Left colon (tissue), 2 donors: ENCODE measurements at regions not wholly inside any gene's neighbourhood (a gene's known extent, or its start where the extent isn't known, plus 50 kb on each side); places are given as distances from the start of the nearest gene placed in this dataset.

Experiments used
- ATAC-seq: fragments of 200-7000 bp; cut with Tn5 transposase; one replicate; pipeline ENCODE4 v1.9.1; 2020; ENCODE audit warnings: mild to moderate bottlenecking, moderate library complexity
- DNase-seq, 2 donors: peaks; one replicate each; pipeline ENCODE4 v3.0.0-alpha.2; 2020
- intact Hi-C, 2 donors: fragments of 100-400 bp; cut with DNase I in 1 of 2; cut with micrococcal nuclease in 1 of 2; formaldehyde crosslinking; loops; one replicate each; pipeline versions ENCODE4 v1.11.2 to v1.14.0; 2022; cut with DNase I, micrococcal nuclease
- donor health status: DM: no; HTN: no; CAD: no.
- donor health status: DM: yes; HTN: yes; CAD: no.

GRCh38 chr2:120860579-120860922 lies 124.9 kb downstream of the GLI2 start:
- ATAC-seq: no peak
- intact Hi-C loops: no loop called here
- no peak for DNase-seq

- intact Hi-C loops: no loop called here
These were observed 125.5 kb downstream of the GLI2 start for GRCh38 chr2:120861191-120861575.

GRCh38 chr2:120861576-120862191 lies 126.0 kb downstream of the GLI2 start:
- ATAC-seq: no peak
- intact Hi-C loops: no loop called here
- no peak for DNase-seq

More at GRCh38 chr2:120861191-120861575, 125.5 kb downstream of the GLI2 start:
- no peak for DNase-seq
- ATAC-seq: no peak

DNA sequence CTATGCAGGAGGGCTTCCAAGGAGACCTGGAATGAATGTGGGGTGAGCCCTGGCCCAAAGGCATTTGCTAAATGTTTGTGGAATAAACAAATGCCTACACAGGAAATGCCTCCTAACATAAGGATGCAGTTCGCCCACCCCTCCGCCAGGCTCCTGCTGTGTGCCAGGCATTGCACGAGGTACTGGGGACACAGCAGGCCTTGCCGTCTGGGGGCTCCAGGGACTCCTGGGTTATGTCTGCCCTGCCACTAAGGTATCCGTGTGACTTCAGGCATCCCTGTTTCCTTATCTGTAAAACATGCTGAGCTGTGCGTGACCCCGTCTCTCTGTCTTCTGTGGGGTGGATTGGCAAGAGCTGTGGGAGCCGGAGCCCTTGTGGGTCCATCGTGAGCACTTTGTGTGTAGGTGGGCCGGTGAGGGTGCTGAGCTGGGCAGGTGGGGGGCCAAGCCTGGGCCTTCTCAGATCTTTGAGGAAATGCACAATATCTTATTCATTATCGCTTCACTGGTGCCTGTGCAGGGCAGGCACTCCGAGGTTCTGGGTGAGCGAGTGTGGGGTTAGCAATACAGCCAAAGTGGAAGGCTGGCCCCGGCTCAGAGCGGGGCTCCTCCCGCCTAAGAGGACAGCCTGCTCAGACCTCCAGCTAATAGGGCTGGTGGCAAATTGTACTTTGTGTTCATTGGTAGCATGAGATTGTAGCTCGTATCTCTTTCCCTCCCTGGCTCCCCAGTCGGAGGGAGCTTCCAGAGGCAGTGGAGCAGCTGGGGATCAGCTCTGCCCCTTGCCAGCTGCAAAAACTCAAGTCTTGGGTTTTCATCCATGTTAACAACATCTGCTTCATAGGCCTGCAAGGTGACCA lies 126.8 kb downstream of the GLI2 start:
- DNase-seq (no peak), ATAC-seq (no peak)
- intact Hi-C loops: no loop called here

DNA sequence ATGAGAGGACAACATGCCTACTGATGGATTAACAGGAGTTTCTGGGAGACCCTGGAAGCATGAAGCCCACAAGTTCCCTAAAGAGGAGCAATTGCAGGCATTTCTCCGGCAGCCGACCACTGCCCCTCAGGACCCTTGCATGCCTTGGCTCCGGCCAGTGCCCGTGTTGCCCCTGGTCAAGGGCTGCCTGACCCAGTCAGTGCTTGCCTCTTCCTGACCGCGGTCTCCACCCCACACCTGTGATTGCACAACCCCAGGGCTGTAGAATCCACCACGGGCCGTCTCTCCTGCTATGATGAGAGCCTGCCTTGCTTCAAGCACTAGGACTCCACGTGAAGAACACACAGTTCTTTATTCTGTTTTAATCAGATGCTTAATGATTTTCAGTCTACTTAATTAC lies 127.5 kb downstream of the GLI2 start:
- DNase-seq: no peak
- ATAC-seq: no peak
- intact Hi-C loops: no loop called here

- intact Hi-C loops: no loop called here
- ATAC-seq (peak; percentile 44), DNase-seq (no peak)
These were observed 128.1 kb downstream of the GLI2 start for GRCh38 chr2:120863661-120864320.

DNA sequence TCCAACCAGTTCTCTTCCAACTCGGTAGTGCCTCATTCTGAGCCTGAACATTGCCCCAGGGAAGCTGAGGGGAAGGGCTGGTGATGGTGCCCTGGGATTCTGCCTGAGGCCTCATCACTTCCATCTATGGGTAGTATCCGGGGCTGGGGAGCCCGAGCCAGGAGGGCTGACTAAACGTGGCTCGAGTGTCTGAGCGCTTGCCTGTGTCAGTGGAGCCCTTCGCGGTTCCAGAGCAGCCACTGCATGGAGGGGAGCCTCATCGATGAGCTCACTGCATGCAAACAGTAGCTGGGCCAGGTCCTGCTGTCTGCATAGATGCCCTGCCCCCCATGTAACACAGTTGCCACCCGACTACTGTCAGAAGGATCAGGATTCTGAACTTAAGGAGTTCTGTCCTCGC lies 129.3 kb downstream of the GLI2 start:
- no peak for ATAC-seq
- DNase-seq: no peak
- intact Hi-C loops: no loop called here

GRCh38 chr2:120865656-120866055 lies 130.0 kb downstream of the GLI2 start:
- intact Hi-C loops: no loop called here
- ATAC-seq (no peak), DNase-seq (no peak)

GRCh38 chr2:120866071-120866470 lies 130.4 kb downstream of the GLI2 start:
- ATAC-seq: no peak
- intact Hi-C loops: no loop called here
- DNase-seq: no peak

DNA sequence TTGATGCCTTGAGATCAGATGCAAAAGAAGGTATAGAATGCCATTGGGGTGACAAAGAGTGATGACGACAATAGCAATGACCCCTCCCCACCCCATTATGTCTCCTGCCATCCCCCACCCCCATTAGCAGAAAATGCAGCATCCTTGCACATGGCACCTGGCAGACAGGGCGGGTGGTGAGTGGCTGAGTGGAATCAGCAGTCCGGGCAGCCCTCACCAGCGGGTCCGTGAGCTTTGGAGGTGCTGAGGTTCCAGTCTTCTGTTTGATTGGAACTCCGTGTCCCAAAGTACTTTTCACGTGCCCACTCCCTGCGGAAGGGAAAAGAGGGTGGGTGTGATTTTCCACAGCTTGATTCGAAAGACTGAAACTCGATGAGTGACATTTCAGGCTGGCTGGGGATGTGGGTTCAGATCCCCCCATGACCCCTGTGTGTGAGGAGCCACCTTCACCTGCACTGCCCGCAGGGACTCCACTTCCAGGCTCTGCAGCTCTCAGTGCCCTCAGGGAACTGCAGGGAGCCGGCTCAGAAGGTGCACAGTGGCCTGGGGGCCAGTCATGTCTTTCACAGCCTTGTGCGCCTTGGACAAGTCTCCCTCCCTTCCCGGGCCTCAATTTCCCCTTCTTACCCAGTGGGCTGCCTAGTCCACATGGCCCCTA lies 130.9 kb downstream of the GLI2 start:
- DNase-seq: no peak
- intact Hi-C loops: no loop called here

GRCh38 chr2:120867290-120868241 lies 131.9 kb downstream of the GLI2 start:
- DNase-seq (peak; percentile 61 to 66), ATAC-seq (peak; percentile 72)
- intact Hi-C loops: no loop called here

More for the DNA sequence above, 130.9 kb downstream of the GLI2 start:
- no peak for ATAC-seq

DNA sequence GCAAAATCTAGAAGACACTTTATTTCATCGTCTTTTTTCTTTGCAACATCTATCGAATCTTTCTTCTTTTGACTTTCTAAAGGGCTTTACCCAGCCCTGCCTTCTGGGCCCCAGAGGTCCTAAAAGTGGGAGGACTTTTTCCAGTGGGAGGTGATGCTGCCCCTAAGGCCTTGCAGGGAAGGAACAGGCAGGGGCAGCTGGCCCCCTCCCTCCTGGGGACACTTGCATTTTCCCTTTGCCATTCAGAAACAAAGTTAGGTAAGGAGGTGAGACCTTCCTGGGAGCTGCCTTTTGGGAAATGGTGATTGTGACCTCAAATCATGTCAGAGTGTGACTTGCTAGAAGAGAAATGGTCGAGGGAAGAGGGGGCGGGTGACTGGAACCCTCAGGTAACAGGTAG lies 132.7 kb downstream of the GLI2 start:
- intact Hi-C loops: no loop called here

GRCh38 chr2:120869036-120869729 lies 133.5 kb downstream of the GLI2 start:
- intact Hi-C loops: no loop called here
- ATAC-seq: no peak

More for the DNA sequence above, 132.7 kb downstream of the GLI2 start:
- DNase-seq: no peak
- ATAC-seq: no peak

DNA sequence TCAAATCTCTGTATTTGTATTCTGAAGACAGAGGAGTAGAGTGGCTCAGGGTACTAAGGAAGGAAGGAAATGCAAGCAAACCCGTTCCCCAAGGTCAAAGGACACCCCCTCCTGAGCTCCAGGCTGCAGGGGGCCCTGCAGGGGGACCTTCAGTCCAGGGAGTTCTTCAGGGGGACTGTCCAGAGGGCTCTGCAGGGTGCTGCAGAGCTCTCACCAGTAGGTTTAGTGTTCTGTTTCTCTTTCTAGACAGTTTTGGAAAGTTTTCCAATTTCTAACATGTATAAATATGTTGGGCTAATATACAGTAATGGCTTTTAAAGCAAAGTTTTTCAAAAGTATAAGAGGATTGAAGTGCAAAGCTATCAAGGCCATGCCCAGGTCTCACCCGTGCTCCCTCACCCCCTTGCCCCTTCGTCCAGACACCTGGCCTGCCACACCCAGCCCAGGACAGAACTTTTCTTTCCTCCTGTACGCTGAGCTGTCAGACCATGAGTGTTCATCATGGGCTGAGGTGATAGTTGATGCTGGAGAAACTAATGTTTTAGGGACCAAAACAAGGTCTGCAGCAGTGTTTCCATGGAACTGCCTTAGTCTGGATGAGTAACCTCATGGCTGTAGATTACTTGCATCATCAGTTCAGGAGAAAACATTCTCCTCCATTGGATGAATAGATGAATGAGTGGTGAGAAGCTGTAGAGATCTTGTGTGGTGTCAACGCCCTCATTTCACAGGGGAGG lies 134.2 kb downstream of the GLI2 start:
- ATAC-seq (no peak), DNase-seq (no peak)
- intact Hi-C loops: no loop called here

More at GRCh38 chr2:120869036-120869729, 133.5 kb downstream of the GLI2 start:
- no peak for DNase-seq

GRCh38 chr2:120870467-120870788 lies 134.8 kb downstream of the GLI2 start:
- intact Hi-C loops: no loop called here
- ATAC-seq: no peak
- no peak for DNase-seq

- DNase-seq (no peak), ATAC-seq (peak; percentile 37)
- intact Hi-C loops: no loop called here
These were observed 135.5 kb downstream of the GLI2 start for GRCh38 chr2:120871016-120871635.
